CD1c-positive myeloid dendritic cell (primary cell): ENCODE measurements at regions not wholly inside any gene's neighbourhood (a gene's known extent, or its start where the extent isn't known, plus 50 kb on each side); places are given as distances from the start of the nearest gene placed in this dataset.

Experiments
- DNase-seq: peaks from one replicate; pipeline ENCODE4 v3.0.0-alpha.2; 2016; ENCODE audit errors: extremely low spot score

GRCh38 chr6:125544819-125545218 is 204.6 kb upstream of the HEY2 start:
- DNase-seq, result no peak

GRCh38 chr6:125546841-125547251 is 202.6 kb upstream of the HEY2 start:
- no peak for DNase-seq

GRCh38 chr6:125547381-125547780 is 202.1 kb upstream of the HEY2 start:
- DNase-seq, result no peak

GRCh38 chr6:125549202-125549884 is 200.1 kb upstream of the HEY2 start:
- no peak for DNase-seq

- DNase-seq, result no peak
Measured at GRCh38 chr6:125550892-125551291, 198.5 kb upstream of the HEY2 start.

GRCh38 chr6:125552819-125553218 is 196.6 kb upstream of the HEY2 start:
- no peak for DNase-seq

- DNase-seq, result no peak
Measured at GRCh38 chr6:125554456-125554855, 195.0 kb upstream of the HEY2 start.

GRCh38 chr6:125558241-125558843 is 191.1 kb upstream of the HEY2 start:
- no peak for DNase-seq

GRCh38 chr6:125558907-125559306 is 190.5 kb upstream of the HEY2 start:
- DNase-seq, result no peak

GRCh38 chr6:125562156-125562555 is 187.3 kb upstream of the HEY2 start:
- no peak for DNase-seq

GRCh38 chr6:125564941-125565340 is 184.5 kb upstream of the HEY2 start:
- DNase-seq, result no peak

GRCh38 chr6:125567407-125567806 is 182.0 kb upstream of the HEY2 start:
- DNase-seq, result no peak

GRCh38 chr6:125568609-125569008 is 180.8 kb upstream of the HEY2 start:
- no peak for DNase-seq

- no peak for DNase-seq
Measured at GRCh38 chr6:125570526-125570925, 178.9 kb upstream of the HEY2 start.

- DNase-seq, result no peak
Measured at GRCh38 chr6:125571207-125571755, 178.2 kb upstream of the HEY2 start.

GRCh38 chr6:125574604-125575003 is 174.8 kb upstream of the HEY2 start:
- DNase-seq, result no peak

GRCh38 chr6:125577124-125577662 is 172.2 kb upstream of the HEY2 start:
- DNase-seq, result no peak

- DNase-seq, result no peak
Measured at GRCh38 chr6:125584468-125584939, 164.9 kb upstream of the HEY2 start.

GRCh38 chr6:125585470-125585869 is 164.0 kb upstream of the HEY2 start:
- DNase-seq, result no peak

GRCh38 chr6:125586074-125586473 is 163.4 kb upstream of the HEY2 start:
- no peak for DNase-seq

GRCh38 chr6:125586605-125587004 is 162.8 kb upstream of the HEY2 start:
- DNase-seq, result no peak

GRCh38 chr6:125587666-125588632 is 161.5 kb upstream of the HEY2 start:
- no peak for DNase-seq
